ENCODE measurements at regions not wholly inside any gene's neighbourhood (a gene's known extent, or its start where the extent isn't known, plus 50 kb on each side); places are given as distances from the start of the nearest gene placed in this dataset.
"Not testable (repeated sequence)": the region's sequence is repeated elsewhere in the genome, so short reads cannot be mapped to it uniquely, and the experiment has no call there.

GRCh38 chr2:77592955-77593354 is 70.8 kb upstream of the LRRTM4 start:
- TF ChIP-seq CTCF (IDR thresholded peaks at IDR 0.05 in 4 of 5, conservative IDR thresholded peaks at IDR 0.05 in 1 of 5); POLR2A (IDR thresholded peaks at IDR 0.05): not testable (repeated sequence)
